H9 (cell line): ENCODE measurements at regions not wholly inside any gene's neighbourhood (a gene's known extent, or its start where the extent isn't known, plus 50 kb on each side); places are given as distances from the start of the nearest gene placed in this dataset.

Experiments used
- DNase-seq: peaks from one replicate; pipeline ENCODE4 v3.0.0-alpha.2; 2017
- H2AFZ ChIP-seq: one replicate; pipeline ENCODE4 v1.6.1; 2013; ENCODE audit warnings: mild to moderate bottlenecking, low read length, control low read depth, moderate library complexity
- H2AK5ac ChIP-seq: 2 replicates; pipeline ENCODE4 v1.6.1; 2013; ENCODE audit warnings: low read length, control low read depth, mixed read lengths; ENCODE audit not compliant: insufficient read length
- H2BK120ac ChIP-seq: one replicate; pipeline ENCODE4 v1.6.1; 2013; ENCODE audit warnings: low read depth, mild to moderate bottlenecking, low read length, control low read depth, inconsistent platforms; ENCODE audit not compliant: poor library complexity, severe bottlenecking
- H2BK12ac ChIP-seq: 2 replicates; pipeline ENCODE4 v1.6.1; 2013; ENCODE audit warnings: low read length, control low read depth, mixed read lengths, low read depth; ENCODE audit not compliant: insufficient read length
- H2BK15ac ChIP-seq: 2 replicates; pipeline ENCODE4 v1.6.1; 2013; ENCODE audit warnings: low read depth, low read length, control low read depth
- H2BK20ac ChIP-seq: one replicate; pipeline ENCODE4 v1.6.1; 2013; ENCODE audit warnings: low read depth, mild to moderate bottlenecking, low read length, control low read depth, inconsistent platforms; ENCODE audit not compliant: poor library complexity, severe bottlenecking
- H2BK5ac ChIP-seq: 2 replicates; pipeline ENCODE4 v1.6.1; 2013; ENCODE audit warnings: low read length, control low read depth, mixed read lengths; ENCODE audit not compliant: insufficient read length
- H3K14ac ChIP-seq: 2 replicates; pipeline ENCODE4 v1.6.1; 2013; ENCODE audit warnings: low read length, control low read depth; ENCODE audit not compliant: insufficient read depth
- H3K18ac ChIP-seq: 2 replicates; pipeline ENCODE4 v1.6.1; 2013; ENCODE audit warnings: low read depth, mild to moderate bottlenecking, mixed read lengths, low read length, control low read depth; ENCODE audit not compliant: insufficient read length
- H3K23ac ChIP-seq: 2 replicates; pipeline ENCODE4 v1.6.1; 2013; ENCODE audit warnings: low read length, control low read depth, mixed read lengths, low read depth; ENCODE audit not compliant: insufficient read length
- H3K23me2 ChIP-seq: 2 replicates; pipeline ENCODE4 v1.6.1; 2013; ENCODE audit warnings: low read depth, mild to moderate bottlenecking, mixed read lengths, low read length, control low read depth; ENCODE audit not compliant: insufficient read length, poor library complexity, severe bottlenecking
- H3K27ac ChIP-seq: 2 replicates; pipeline ENCODE4 v1.5.1; 2013; ENCODE audit warnings: low read length, control low read depth, mixed read lengths, low read depth; ENCODE audit not compliant: insufficient read length
- H3K27me3 ChIP-seq: 2 replicates; pipeline ENCODE4 v1.6.1; 2013; ENCODE audit warnings: low read length, control low read depth, inconsistent platforms; ENCODE audit not compliant: insufficient read depth
- H3K4ac ChIP-seq: 2 replicates; pipeline ENCODE4 v1.6.1; 2013; ENCODE audit warnings: low read depth, mild to moderate bottlenecking, control low read depth, inconsistent platforms, low read length, moderate library complexity
- H3K4me1 ChIP-seq: 2 replicates; pipeline ENCODE4 v1.6.1; 2013; ENCODE audit warnings: low read length, control low read depth, inconsistent platforms; ENCODE audit not compliant: insufficient read depth
- H3K4me2 ChIP-seq: 2 replicates; pipeline ENCODE4 v1.6.1; 2013; ENCODE audit warnings: low read length, control low read depth, mixed read lengths; ENCODE audit not compliant: insufficient read length, insufficient read depth
- H3K56ac ChIP-seq: 2 replicates; pipeline ENCODE4 v1.6.1; 2013; ENCODE audit warnings: low read depth, mild to moderate bottlenecking, mixed read lengths, low read length, control low read depth; ENCODE audit not compliant: insufficient read length
- H3K79me1 ChIP-seq: 2 replicates; pipeline ENCODE4 v1.6.1; 2013; ENCODE audit warnings: low read depth, mild to moderate bottlenecking, moderate library complexity, low read length, control low read depth, inconsistent platforms; ENCODE audit not compliant: insufficient read depth, poor library complexity, severe bottlenecking
- H3K79me2 ChIP-seq: 2 replicates; pipeline ENCODE4 v1.6.1; 2013; ENCODE audit warnings: low read length, control low read depth, inconsistent platforms; ENCODE audit not compliant: insufficient read depth
- H3K9ac ChIP-seq: 2 replicates; pipeline ENCODE4 v1.6.1; 2013; ENCODE audit warnings: low read length, control low read depth, mixed read lengths; ENCODE audit not compliant: insufficient read length; ENCODE audit errors: extremely low read depth
- H3K9me3 ChIP-seq: one replicate; pipeline ENCODE4 v1.6.1; 2013; ENCODE audit warnings: low read depth, low read length, inconsistent platforms; ENCODE audit not compliant: control insufficient read depth
- H3T11ph ChIP-seq: one replicate; pipeline ENCODE4 v1.6.1; 2013; ENCODE audit warnings: mild to moderate bottlenecking, low read length, control low read depth, inconsistent platforms
- H4K20me1 ChIP-seq: one replicate; pipeline ENCODE4 v1.6.1; 2013; ENCODE audit not compliant: control insufficient read depth, insufficient read length, insufficient read depth
- H4K5ac ChIP-seq: 2 replicates; pipeline ENCODE4 v1.6.1; 2013; ENCODE audit warnings: low read depth, mild to moderate bottlenecking, mixed read lengths, low read length, control low read depth; ENCODE audit not compliant: insufficient read length
- H4K8ac ChIP-seq: replicated peaks from 2 replicates; pipeline ENCODE4 v1.6.1; 2013; ENCODE audit warnings: low read length, control low read depth, mixed read lengths, low read depth; ENCODE audit not compliant: insufficient read length
- H4K91ac ChIP-seq: 2 replicates; pipeline ENCODE4 v1.6.1; 2013; ENCODE audit warnings: low read depth, mild to moderate bottlenecking, moderate library complexity, mixed read lengths, low read length, control low read depth; ENCODE audit not compliant: insufficient read length
- H3K27ac Mint-ChIP-seq, 3 experiments: 2 replicates in 2 of 3; 3 replicates in 1 of 3; pipeline ENCODE4 v1.8.0; 2020 to 2021; ENCODE audit warnings: mixed read lengths in 3 of 3, mild to moderate bottlenecking in 1 of 3, moderate library complexity in 1 of 3
- H3K27me3 Mint-ChIP-seq: 2 replicates; pipeline ENCODE4 v1.8.0; 2021; ENCODE audit warnings: low read depth, mild to moderate bottlenecking, moderate library complexity, mixed read lengths
- H3K36me3 Mint-ChIP-seq, 3 experiments: 2 replicates in 2 of 3; 3 replicates in 1 of 3; pipeline ENCODE4 v1.8.0; 2020 to 2021; ENCODE audit warnings: low read depth in 3 of 3, mixed read lengths in 3 of 3; ENCODE audit not compliant: insufficient read depth in 1 of 3
- H3K4me1 Mint-ChIP-seq, 2 experiments: 2 replicates each; pipeline ENCODE4 v1.8.0; 2020; ENCODE audit warnings: mixed read lengths in 2 of 2
- H3K4me3 Mint-ChIP-seq, 2 experiments: 2 replicates in 1 of 2; 3 replicates in 1 of 2; pipeline ENCODE4 v1.8.0; 2020 to 2021; ENCODE audit warnings: mild to moderate bottlenecking in 2 of 2, mixed read lengths in 2 of 2, moderate library complexity in 1 of 2
- H3K9me3 Mint-ChIP-seq, 2 experiments: 2 replicates in 1 of 2; 3 replicates in 1 of 2; pipeline ENCODE4 v1.8.0; 2020; ENCODE audit warnings: mild to moderate bottlenecking in 2 of 2, mixed read lengths in 2 of 2, moderate library complexity in 1 of 2
- WGBS: extraction: QIAGEN DNeasy Blood & Tissue Kit; methylation state at CpG from one replicate; pipeline ENCODE4 v1.1.7; 2013; ENCODE audit warnings: missing lambda C conversion rate, low lambda C conversion rate, mixed read lengths; ENCODE audit not compliant: insufficient read length; ENCODE audit errors: extremely low coverage; 5-methylcytosine and 5-hydroxymethylcytosine counted together
- TF ChIP-seq, protein P1 (sequence below): fragments of 200-600 bp; sonication (generic); conservative IDR thresholded peaks from 3 replicates; pipeline ENCODE4 v1.8.0; 2021; ENCODE audit warnings: antibody characterized with exemption, mild to moderate bottlenecking

DNA sequence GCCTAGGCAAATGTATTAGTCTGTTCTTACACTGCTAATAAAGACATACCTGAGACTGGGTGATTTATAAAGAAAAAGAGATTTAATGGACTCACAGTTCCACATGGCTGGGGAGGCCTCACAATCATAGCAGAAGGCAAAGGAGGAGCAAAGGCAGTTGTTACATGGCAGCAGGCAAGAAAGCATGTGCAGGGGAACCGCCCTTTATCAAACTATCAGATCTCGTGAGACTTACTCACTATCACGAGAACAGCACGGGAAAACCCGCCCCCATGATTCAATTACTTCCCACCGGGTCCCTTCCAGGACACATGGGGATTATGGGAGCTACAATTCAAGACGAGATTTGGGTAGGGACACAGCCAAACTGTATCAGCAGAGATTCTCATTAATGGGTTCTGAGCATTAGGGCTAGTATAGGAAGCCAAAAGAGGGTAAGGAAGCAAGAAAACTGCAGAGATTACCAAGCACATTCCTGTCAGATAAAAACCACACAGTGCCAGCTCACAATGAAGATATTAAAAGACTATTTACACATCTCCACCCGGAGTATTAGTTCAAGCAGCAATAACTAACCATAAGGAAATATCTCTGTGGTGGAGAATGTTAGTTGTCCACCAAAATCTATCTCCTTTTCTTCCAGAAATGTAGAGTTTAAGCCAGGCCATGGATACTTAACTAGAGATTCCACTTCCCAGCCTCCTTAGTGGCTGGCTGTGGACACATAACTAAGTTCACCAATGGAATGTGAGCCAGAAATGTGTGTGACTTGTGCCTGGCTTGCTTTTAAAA lies 61.2 kb upstream of the HOPX start:
- H3K4me2 ChIP-seq: no peak overlapping the region
- peaks cover 13% of the 10 kb centered on the region for H3K27me3 Mint-ChIP-seq
- H4K5ac ChIP-seq: no peak overlapping the region
- H3K27ac ChIP-seq: no peak overlapping the region
- H3K14ac ChIP-seq: no peak overlapping the region
- no peaks in the 10 kb centered on the region for H3K23me2 ChIP-seq
- no peaks in the 10 kb centered on the region; a peak in 1 of 7 replicates for H3K36me3 Mint-ChIP-seq
- no CpG with 5 or more reads among the region's 8 CpGs for WGBS
- H3K4me1 Mint-ChIP-seq: no peaks in the 10 kb centered on the region
- no peak overlapping the region for H4K8ac ChIP-seq
- no peak overlapping the region for H2BK12ac ChIP-seq
- H3K4ac ChIP-seq: no peak overlapping the region
- DNase-seq: no peak
- H3K18ac ChIP-seq: no peak overlapping the region
- H3T11ph ChIP-seq: no peak overlapping the region
- peaks cover 2 to 3% of the 10 kb centered on the region in 2 experiments; a peak in 2 of 5 replicates for H3K9me3 Mint-ChIP-seq
- no peak overlapping the region for H2AK5ac ChIP-seq
- H3K4me1 ChIP-seq: no peaks in the 10 kb centered on the region
- H2AFZ ChIP-seq: no peak overlapping the region
- H2BK20ac ChIP-seq: no peak overlapping the region
- H2BK5ac ChIP-seq: no peak overlapping the region
- H3K56ac ChIP-seq: no peak overlapping the region
- H2BK120ac ChIP-seq: no peak overlapping the region
- H3K79me1 ChIP-seq: no peaks in the 10 kb centered on the region
- H2BK15ac ChIP-seq: no peak overlapping the region
- H3K79me2 ChIP-seq: no peaks in the 10 kb centered on the region
- TF ChIP-seq, protein P1, sequence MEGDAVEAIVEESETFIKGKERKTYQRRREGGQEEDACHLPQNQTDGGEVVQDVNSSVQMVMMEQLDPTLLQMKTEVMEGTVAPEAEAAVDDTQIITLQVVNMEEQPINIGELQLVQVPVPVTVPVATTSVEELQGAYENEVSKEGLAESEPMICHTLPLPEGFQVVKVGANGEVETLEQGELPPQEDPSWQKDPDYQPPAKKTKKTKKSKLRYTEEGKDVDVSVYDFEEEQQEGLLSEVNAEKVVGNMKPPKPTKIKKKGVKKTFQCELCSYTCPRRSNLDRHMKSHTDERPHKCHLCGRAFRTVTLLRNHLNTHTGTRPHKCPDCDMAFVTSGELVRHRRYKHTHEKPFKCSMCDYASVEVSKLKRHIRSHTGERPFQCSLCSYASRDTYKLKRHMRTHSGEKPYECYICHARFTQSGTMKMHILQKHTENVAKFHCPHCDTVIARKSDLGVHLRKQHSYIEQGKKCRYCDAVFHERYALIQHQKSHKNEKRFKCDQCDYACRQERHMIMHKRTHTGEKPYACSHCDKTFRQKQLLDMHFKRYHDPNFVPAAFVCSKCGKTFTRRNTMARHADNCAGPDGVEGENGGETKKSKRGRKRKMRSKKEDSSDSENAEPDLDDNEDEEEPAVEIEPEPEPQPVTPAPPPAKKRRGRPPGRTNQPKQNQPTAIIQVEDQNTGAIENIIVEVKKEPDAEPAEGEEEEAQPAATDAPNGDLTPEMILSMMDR: no peak
- no peak overlapping the region for H3K23ac ChIP-seq
- H3K4me3 Mint-ChIP-seq: no peak overlapping the region
- no peaks in the 10 kb centered on the region for H3K9me3 ChIP-seq
- H3K27ac Mint-ChIP-seq: 0 out of 7 replicates have a peak overlapping the region, but pooled peaks of 1 of the 3 experiments have one; percentile 33
- H3K27me3 ChIP-seq: no peaks in the 10 kb centered on the region
- no peak overlapping the region for H3K9ac ChIP-seq
- no peaks in the 10 kb centered on the region for H4K20me1 ChIP-seq
- no peak overlapping the region for H4K91ac ChIP-seq
